NOMO-1 treated with DMSO at 0.1 percent for 48 hours (cell line): ENCODE measurements at regions not wholly inside any gene's neighbourhood (a gene's known extent, or its start where the extent isn't known, plus 50 kb on each side); places are given as distances from the start of the nearest gene placed in this dataset.
"Not testable (repeated sequence)": the region's sequence is repeated elsewhere in the genome, so short reads cannot be mapped to it uniquely, and the experiment has no call there.

ENCODE experiments used
- DNase-seq: peaks from one replicate; lab custom pipeline; 2025; ENCODE audit not compliant: unreplicated experiment; lab: John Stamatoyannopoulos, UW

GRCh38 chr12:73009138-73009834 is 737.1 kb downstream of the TRHDE start:
- DNase-seq: not testable (repeated sequence)

- DNase-seq: no peak
Observed at GRCh38 chr12:73017981-73018380, 745.8 kb downstream of the TRHDE start.

GRCh38 chr12:73053893-73054292 is 781.7 kb downstream of the TRHDE start:
- no peak for DNase-seq

GRCh38 chr12:73057428-73057827 is 785.3 kb downstream of the TRHDE start:
- DNase-seq: no peak

- no peak for DNase-seq
Observed at GRCh38 chr12:73065913-73066312, 793.7 kb downstream of the TRHDE start.

GRCh38 chr12:73067616-73068015 is 795.4 kb downstream of the TRHDE start:
- no peak for DNase-seq

GRCh38 chr12:73072214-73072613 is 800.0 kb downstream of the TRHDE start:
- DNase-seq: no peak

GRCh38 chr12:73076760-73077159 is 804.6 kb downstream of the TRHDE start:
- DNase-seq: no peak

- no peak for DNase-seq
Observed at GRCh38 chr12:73083736-73084135, 811.6 kb downstream of the TRHDE start.

- DNase-seq: no peak
Observed at GRCh38 chr12:73106296-73106695, 834.1 kb downstream of the TRHDE start.

- no peak for DNase-seq
Observed at GRCh38 chr12:73106896-73107295, 834.7 kb downstream of the TRHDE start.

- DNase-seq: no peak
Observed at GRCh38 chr12:73110816-73111215, 838.6 kb downstream of the TRHDE start.

- no peak for DNase-seq
Observed at GRCh38 chr12:73112035-73112816, 840.1 kb downstream of the TRHDE start.

GRCh38 chr12:73124480-73124879 is 852.3 kb downstream of the TRHDE start:
- no peak for DNase-seq

- no peak for DNase-seq
Observed at GRCh38 chr12:73125148-73125547, 853.0 kb downstream of the TRHDE start.

GRCh38 chr12:73136386-73136785 is 864.2 kb downstream of the TRHDE start:
- no peak for DNase-seq

GRCh38 chr12:73139642-73140041 is 867.5 kb downstream of the TRHDE start:
- DNase-seq: not testable (repeated sequence)

GRCh38 chr12:73158341-73158740 is 886.2 kb downstream of the TRHDE start:
- no peak for DNase-seq

- no peak for DNase-seq
Observed at GRCh38 chr12:73159954-73160353, 887.8 kb downstream of the TRHDE start.

- DNase-seq: no peak
Observed at GRCh38 chr12:73161970-73162369, 889.8 kb downstream of the TRHDE start.

GRCh38 chr12:73180734-73181133 is 908.6 kb downstream of the TRHDE start:
- no peak for DNase-seq

- DNase-seq: no peak
Observed at GRCh38 chr12:73181244-73181643, 909.1 kb downstream of the TRHDE start.
